ENCODE measurements at regions not wholly inside any gene's neighbourhood (a gene's known extent, or its start where the extent isn't known, plus 50 kb on each side); places are given as distances from the start of the nearest gene placed in this dataset.

- no peaks in the 10 kb centered on the region for H3K36me3 Mint-ChIP-seq (ENCODE audit: low read depth)
- peaks cover 84% of the 10 kb centered on the region for H3K27me3 Mint-ChIP-seq (ENCODE audit: low read depth)
- no peak overlapping the region for H3K27ac Mint-ChIP-seq
- no peak for TF ChIP-seq CTCF (IDR thresholded peaks at IDR 0.05; ENCODE audit: unreplicated experiment in 3 of 3)
- no peaks in the 10 kb centered on the region for H3K9me3 Mint-ChIP-seq
- H3K4me3 Mint-ChIP-seq = no peak overlapping the region
- no peaks in the 10 kb centered on the region for H3K4me1 Mint-ChIP-seq
These were observed 64.5 kb upstream of the B3GAT1 start for GRCh38 chr11:134476435-134477021.

- H3K9me3 Mint-ChIP-seq = no peaks in the 10 kb centered on the region
- no peak overlapping the region for H3K4me3 Mint-ChIP-seq
- no peak overlapping the region for H3K27ac Mint-ChIP-seq
- peaks cover 84% of the 10 kb centered on the region for H3K27me3 Mint-ChIP-seq (ENCODE audit: low read depth)
- H3K36me3 Mint-ChIP-seq (ENCODE audit: low read depth) = no peaks in the 10 kb centered on the region
- H3K4me1 Mint-ChIP-seq = no peaks in the 10 kb centered on the region
- TF ChIP-seq CTCF (IDR thresholded peaks at IDR 0.05; ENCODE audit: unreplicated experiment in 3 of 3) = no peak
These were observed 63.9 kb upstream of the B3GAT1 start for GRCh38 chr11:134475951-134476350.

GRCh38 chr11:134474942-134475341, 62.9 kb upstream of the B3GAT1 start:
- H3K27ac Mint-ChIP-seq = no peak overlapping the region
- H3K27me3 Mint-ChIP-seq (ENCODE audit: low read depth) = peaks cover 76% of the 10 kb centered on the region
- H3K36me3 Mint-ChIP-seq (ENCODE audit: low read depth) = no peaks in the 10 kb centered on the region
- no peak overlapping the region for H3K4me3 Mint-ChIP-seq
- no peaks in the 10 kb centered on the region for H3K9me3 Mint-ChIP-seq
- H3K4me1 Mint-ChIP-seq = no peaks in the 10 kb centered on the region
- TF ChIP-seq CTCF (IDR thresholded peaks at IDR 0.05; ENCODE audit: unreplicated experiment in 3 of 3) = no peak

GRCh38 chr11:134474070-134474860, 62.2 kb upstream of the B3GAT1 start:
- H3K9me3 Mint-ChIP-seq = no peaks in the 10 kb centered on the region
- no peaks in the 10 kb centered on the region for H3K4me1 Mint-ChIP-seq
- no peak for TF ChIP-seq CTCF (IDR thresholded peaks at IDR 0.05; ENCODE audit: unreplicated experiment in 3 of 3)
- H3K27me3 Mint-ChIP-seq (ENCODE audit: low read depth) = peaks cover 76% of the 10 kb centered on the region
- no peak overlapping the region for H3K4me3 Mint-ChIP-seq
- no peak overlapping the region for H3K27ac Mint-ChIP-seq
- no peaks in the 10 kb centered on the region for H3K36me3 Mint-ChIP-seq (ENCODE audit: low read depth)

GRCh38 chr11:134471716-134472455, 59.8 kb upstream of the B3GAT1 start:
- no peak overlapping the region for H3K4me3 Mint-ChIP-seq
- no peak overlapping the region for H3K27ac Mint-ChIP-seq
- no peaks in the 10 kb centered on the region for H3K4me1 Mint-ChIP-seq
- H3K9me3 Mint-ChIP-seq = no peaks in the 10 kb centered on the region
- H3K36me3 Mint-ChIP-seq (ENCODE audit: low read depth) = no peaks in the 10 kb centered on the region
- H3K27me3 Mint-ChIP-seq (ENCODE audit: low read depth) = peaks cover 65% of the 10 kb centered on the region
- no peak for TF ChIP-seq CTCF (IDR thresholded peaks at IDR 0.05; ENCODE audit: unreplicated experiment in 3 of 3)

All from nephron (organoid).